CD14-positive monocyte (primary cell): ENCODE measurements at regions not wholly inside any gene's neighbourhood (a gene's known extent, or its start where the extent isn't known, plus 50 kb on each side); places are given as distances from the start of the nearest gene placed in this dataset.

Experiments used
- DNase-seq, 3 donors: peaks; one replicate each; pipeline ENCODE4 v3.0.0-alpha.2; 2011 to 2022
- H2AFZ ChIP-seq: 2 replicates; pipeline ENCODE4 v1.6.0; 2012; ENCODE audit warnings: mild to moderate bottlenecking, low read depth, low read length, inconsistent platforms; ENCODE audit not compliant: insufficient read depth, poor library complexity, severe bottlenecking
- H3K27ac ChIP-seq, 2 donors: 1 replicate in 1 of 2; 2 replicates in 1 of 2; pipeline ENCODE4 v1.5.1; 2012 to 2013; ENCODE audit warnings: low read length in 2 of 2, control low read depth in 1 of 2, inconsistent platforms in 1 of 2, low read depth in 1 of 2, mild to moderate bottlenecking in 1 of 2
- H3K27me3 ChIP-seq, 2 donors: one replicate each; pipeline versions ENCODE4 v1.6.0 to v1.6.1; 2011 to 2013; ENCODE audit warnings: low read length in 2 of 2; ENCODE audit not compliant: control insufficient read depth in 2 of 2, insufficient read depth in 2 of 2
- H3K36me3 ChIP-seq, 2 donors: replicated peaks in 1 of 2; 1 replicate in 1 of 2; 2 replicates in 1 of 2; pipeline versions ENCODE4 v1.5.1 to v1.6.1; 2012 to 2013; ENCODE audit warnings: low read length in 2 of 2, control low read depth in 1 of 2, inconsistent platforms in 1 of 2, mild to moderate bottlenecking in 1 of 2; ENCODE audit not compliant: insufficient read depth in 2 of 2, control insufficient read depth in 1 of 2
- H3K4me1 ChIP-seq, 2 donors: 1 replicate in 1 of 2; 2 replicates in 1 of 2; pipeline versions ENCODE4 v1.5.1 to v1.6.1; 2012 to 2013; ENCODE audit warnings: low read length in 2 of 2, control low read depth in 1 of 2, inconsistent platforms in 1 of 2, mild to moderate bottlenecking in 1 of 2, moderate library complexity in 1 of 2; ENCODE audit not compliant: insufficient read depth in 2 of 2, control insufficient read depth in 1 of 2
- H3K4me2 ChIP-seq: replicated peaks from 2 replicates; pipeline ENCODE3; 2012; ENCODE audit warnings: low read length, moderate library complexity, mild to moderate bottlenecking; ENCODE audit not compliant: poor library complexity, severe bottlenecking; ENCODE audit errors: extremely low read depth
- H3K4me3 ChIP-seq, 3 experiments: fragments of 200-600 bp in 1 of 3; sonication (generic) in 1 of 3; replicated peaks in 1 of 3; 1 replicate in 2 of 3; 2 replicates in 1 of 3; pipeline ENCODE4 v1.5.1; 2011 to 2013; ENCODE audit warnings: low read length in 3 of 3, mild to moderate bottlenecking in 3 of 3, control low read depth in 2 of 3, low read depth in 2 of 3, inconsistent platforms in 1 of 3, moderate library complexity in 1 of 3
- H3K79me2 ChIP-seq: 2 replicates; pipeline ENCODE4 v1.6.0; 2012; ENCODE audit warnings: mild to moderate bottlenecking, control low read depth, inconsistent platforms, low read length, moderate library complexity; ENCODE audit not compliant: insufficient read depth
- H3K9ac ChIP-seq: 2 replicates; pipeline ENCODE4 v1.6.0; 2017; ENCODE audit warnings: low read length, mild to moderate bottlenecking; ENCODE audit not compliant: insufficient read depth, poor library complexity, severe bottlenecking
- H3K9me3 ChIP-seq, 2 donors: replicated peaks in 1 of 2; 1 replicate in 1 of 2; 2 replicates in 1 of 2; pipeline versions ENCODE4 v1.5.1 to v1.6.1; 2012 to 2013; ENCODE audit warnings: low read length in 2 of 2, control low read depth in 1 of 2; ENCODE audit not compliant: control insufficient read depth in 1 of 2, insufficient read depth in 1 of 2
- H4K20me1 ChIP-seq: 2 replicates; pipeline ENCODE4 v1.6.0; 2012; ENCODE audit warnings: mild to moderate bottlenecking, low read length, control low read depth, moderate library complexity; ENCODE audit not compliant: insufficient read depth
- H3K27ac Mint-ChIP-seq, 7 donors: one replicate each; pipeline ENCODE4 v1.8.0; 2020; ENCODE audit warnings: mild to moderate bottlenecking in 7 of 7, mixed read lengths in 7 of 7, moderate library complexity in 6 of 7, inconsistent platforms in 2 of 7
- H3K27me3 Mint-ChIP-seq, 3 donors: one replicate each; pipeline ENCODE4 v1.8.0; 2021 to 2022; ENCODE audit warnings: low read depth in 3 of 3, mild to moderate bottlenecking in 3 of 3, mixed read lengths in 3 of 3, moderate library complexity in 3 of 3, inconsistent platforms in 1 of 3
- H3K36me3 Mint-ChIP-seq, 2 donors: one replicate each; pipeline ENCODE4 v1.8.0; 2020; ENCODE audit warnings: mixed read lengths in 2 of 2, inconsistent platforms in 1 of 2, mild to moderate bottlenecking in 1 of 2
- H3K4me1 Mint-ChIP-seq: one replicate; pipeline ENCODE4 v1.8.0; 2020; ENCODE audit warnings: mild to moderate bottlenecking, mixed read lengths
- H3K4me3 Mint-ChIP-seq, 2 donors: one replicate each; pipeline ENCODE4 v1.8.0; 2020; ENCODE audit warnings: mild to moderate bottlenecking in 2 of 2, mixed read lengths in 2 of 2, moderate library complexity in 1 of 2
- H3K9me3 Mint-ChIP-seq, 7 donors: one replicate each; pipeline ENCODE4 v1.8.0; 2020 to 2022; ENCODE audit warnings: mixed read lengths in 7 of 7, mild to moderate bottlenecking in 6 of 7, moderate library complexity in 6 of 7, inconsistent platforms in 2 of 7
- CTCF ChIP-seq: fragments of 200-600 bp; IDR thresholded peaks from one replicate; pipeline ENCODE4 v1.8.0; 2022; ENCODE audit warnings: antibody characterized with exemption, mild to moderate bottlenecking
- WGBS: methylation state at CpG from one replicate; pipeline ENCODE4 v1.1.5; 2013; ENCODE audit warnings: missing lambda C conversion rate; ENCODE audit not compliant: insufficient coverage; 5-methylcytosine and 5-hydroxymethylcytosine counted together
- intact Hi-C, 2 donors: fragments of 100-400 bp; cut with micrococcal nuclease; formaldehyde crosslinking; loops; one replicate each; pipeline versions ENCODE4 v1.15.0 to v1.15.1; 2023

- no peak for TF ChIP-seq CTCF
- no CpG with 5 or more reads among the region's 1 CpG for WGBS
- H3K4me1 ChIP-seq: no peaks in the 10 kb centered on the region
- Mint-ChIP-seq H3K27ac (no peak overlapping the region), H3K9me3 (peaks cover 0 to 3% (median 0%) of the 10 kb centered on the region in 7 donors), H3K4me1 (no peaks in the 10 kb centered on the region), H3K36me3 (no peaks in the 10 kb centered on the region), H3K4me3 (no peak overlapping the region), H3K27me3 (peaks cover 2 to 5% (median 3%) of the 10 kb centered on the region in 3 donors)
- no peaks in the 10 kb centered on the region for H3K36me3 ChIP-seq
- no peak for DNase-seq
- H2AFZ ChIP-seq: no peak overlapping the region
- no peak overlapping the region for H3K4me3 ChIP-seq
- H3K79me2 ChIP-seq: no peaks in the 10 kb centered on the region
- no peaks in the 10 kb centered on the region for H4K20me1 ChIP-seq
- no peaks in the 10 kb centered on the region for H3K27me3 ChIP-seq
- H3K9ac ChIP-seq: no peak overlapping the region
- intact Hi-C loops: no loop called here
- H3K4me2 ChIP-seq: no peak overlapping the region
- H3K9me3 ChIP-seq: no peaks in the 10 kb centered on the region
- H3K27ac ChIP-seq: no peak overlapping the region
Observed at GRCh38 chr12:85440271-85440670, 160.3 kb downstream of the ALX1 start.

GRCh38 chr12:85441025-85441424, 161.0 kb downstream of the ALX1 start:
- no peaks in the 10 kb centered on the region for H3K36me3 Mint-ChIP-seq
- Histone ChIP-seq H3K4me3 (no peak overlapping the region), H2AFZ (no peak overlapping the region), H3K79me2 (no peaks in the 10 kb centered on the region), H4K20me1 (no peaks in the 10 kb centered on the region), H3K36me3 (no peaks in the 10 kb centered on the region), H3K27ac (no peak overlapping the region), H3K27me3 (no peaks in the 10 kb centered on the region), H3K4me2 (no peak overlapping the region), H3K9me3 (no peaks in the 10 kb centered on the region), H3K9ac (no peak overlapping the region), H3K4me1 (no peaks in the 10 kb centered on the region)
- H3K9me3 Mint-ChIP-seq: peaks cover 0 to 3% (median 0%) of the 10 kb centered on the region in 7 donors
- intact Hi-C loops: no loop called here
- no peak overlapping the region for H3K27ac Mint-ChIP-seq
- no peak overlapping the region for H3K4me3 Mint-ChIP-seq
- H3K4me1 Mint-ChIP-seq: no peaks in the 10 kb centered on the region
- no peak for TF ChIP-seq CTCF
- no peak for DNase-seq
- 100% methylated on average over 1 of the region's 3 CpGs for WGBS
- peaks cover 2 to 5% (median 3%) of the 10 kb centered on the region in 3 donors for H3K27me3 Mint-ChIP-seq
